ENCODE measurements at regions not wholly inside any gene's neighbourhood (a gene's known extent, or its start where the extent isn't known, plus 50 kb on each side); places are given as distances from the start of the nearest gene placed in this dataset.

- H3K4me1 ChIP-seq (ENCODE audit: insufficient read depth, low read length), result no peaks in the 10 kb centered on the region
- no peaks in the 10 kb centered on the region for H3K9me3 ChIP-seq (ENCODE audit: insufficient read depth, low read depth, low read length)
- H3K36me3 ChIP-seq (ENCODE audit: insufficient read depth, low read length), result no peaks in the 10 kb centered on the region
- no peak overlapping the region for H3K27ac ChIP-seq (ENCODE audit: low read depth, low read length)
- no peak overlapping the region for H2AFZ ChIP-seq (ENCODE audit: low read depth, low read length)
- no peaks in the 10 kb centered on the region for H3K79me2 ChIP-seq (ENCODE audit: insufficient read depth, low read length)
- H3K4me3 ChIP-seq (ENCODE audit: insufficient read depth, low read depth, low read length), result no peak overlapping the region
- DNase-seq (ENCODE audit: low read depth) (no peak), FAIRE-seq (no peak)
- no peak overlapping the region for H3K9ac ChIP-seq (ENCODE audit: low read length)
- H3K36me3 Mint-ChIP-seq (ENCODE audit: low read depth, unreplicated experiment), result no peaks in the 10 kb centered on the region
- no peak overlapping the region for H3K4me2 ChIP-seq (ENCODE audit: low read length)
- TF ChIP-seq EZH2 (IDR thresholded peaks at IDR 0.05; ENCODE audit: insufficient read depth, low read length), result no peak
- TF ChIP-seq CTCF (IDR thresholded peaks at IDR 0.05; ENCODE audit: insufficient read depth, low read depth, low read length), result no peak
- H3K4me1 Mint-ChIP-seq (ENCODE audit: low read depth, unreplicated experiment), result no peaks in the 10 kb centered on the region
- H3K27me3 Mint-ChIP-seq (ENCODE audit: low read depth, unreplicated experiment), result no peaks in the 10 kb centered on the region
- no peaks in the 10 kb centered on the region for H3K9me3 Mint-ChIP-seq (ENCODE audit: unreplicated experiment)
- no peak overlapping the region for H3K4me3 Mint-ChIP-seq (ENCODE audit: unreplicated experiment)
- no peaks in the 10 kb centered on the region for H4K20me1 ChIP-seq (ENCODE audit: insufficient read depth, low read length)
- no peaks in the 10 kb centered on the region for H3K27me3 ChIP-seq (ENCODE audit: insufficient read depth, low read length)
- H3K27ac Mint-ChIP-seq (ENCODE audit: unreplicated experiment), result no peak overlapping the region
Observed at GRCh38 chr18:39434223-39434920, 1868.8 kb upstream of the CELF4 start.

- TF ChIP-seq CTCF (IDR thresholded peaks at IDR 0.05; ENCODE audit: insufficient read depth, low read depth, low read length) (no peak), EZH2 (IDR thresholded peaks at IDR 0.05; ENCODE audit: insufficient read depth, low read length) (no peak)
- DNase-seq (ENCODE audit: low read depth) (no peak), FAIRE-seq (no peak)
- Mint-ChIP-seq H3K36me3 (ENCODE audit: low read depth, unreplicated experiment) (no peaks in the 10 kb centered on the region), H3K9me3 (ENCODE audit: unreplicated experiment) (no peaks in the 10 kb centered on the region), H3K4me3 (ENCODE audit: unreplicated experiment) (no peak overlapping the region), H3K27me3 (ENCODE audit: low read depth, unreplicated experiment) (no peaks in the 10 kb centered on the region), H3K27ac (ENCODE audit: unreplicated experiment) (no peak overlapping the region), H3K4me1 (ENCODE audit: low read depth, unreplicated experiment) (no peaks in the 10 kb centered on the region)
- Histone ChIP-seq H3K36me3 (ENCODE audit: insufficient read depth, low read length) (no peaks in the 10 kb centered on the region), H4K20me1 (ENCODE audit: insufficient read depth, low read length) (no peaks in the 10 kb centered on the region), H3K9me3 (ENCODE audit: insufficient read depth, low read depth, low read length) (no peaks in the 10 kb centered on the region), H3K4me2 (ENCODE audit: low read length) (no peak overlapping the region), H3K27ac (ENCODE audit: low read depth, low read length) (no peak overlapping the region), H3K9ac (ENCODE audit: low read length) (no peak overlapping the region), H3K4me3 (ENCODE audit: insufficient read depth, low read depth, low read length) (no peak overlapping the region), H3K27me3 (ENCODE audit: insufficient read depth, low read length) (no peaks in the 10 kb centered on the region), H3K79me2 (ENCODE audit: insufficient read depth, low read length) (no peaks in the 10 kb centered on the region), H2AFZ (ENCODE audit: low read depth, low read length) (no peak overlapping the region), H3K4me1 (ENCODE audit: insufficient read depth, low read length) (no peaks in the 10 kb centered on the region)
Observed at GRCh38 chr18:39425172-39425850, 1859.7 kb upstream of the CELF4 start.

- Mint-ChIP-seq H3K27me3 (ENCODE audit: low read depth, unreplicated experiment) (no peaks in the 10 kb centered on the region), H3K4me1 (ENCODE audit: low read depth, unreplicated experiment) (no peaks in the 10 kb centered on the region), H3K36me3 (ENCODE audit: low read depth, unreplicated experiment) (no peaks in the 10 kb centered on the region), H3K9me3 (ENCODE audit: unreplicated experiment) (no peaks in the 10 kb centered on the region), H3K27ac (ENCODE audit: unreplicated experiment) (no peak overlapping the region), H3K4me3 (ENCODE audit: unreplicated experiment) (no peak overlapping the region)
- Histone ChIP-seq H3K4me2 (ENCODE audit: low read length) (no peak overlapping the region), H4K20me1 (ENCODE audit: insufficient read depth, low read length) (no peaks in the 10 kb centered on the region), H2AFZ (ENCODE audit: low read depth, low read length) (no peak overlapping the region), H3K4me3 (ENCODE audit: insufficient read depth, low read depth, low read length) (no peak overlapping the region), H3K9me3 (ENCODE audit: insufficient read depth, low read depth, low read length) (no peaks in the 10 kb centered on the region), H3K27me3 (ENCODE audit: insufficient read depth, low read length) (no peaks in the 10 kb centered on the region), H3K9ac (ENCODE audit: low read length) (no peak overlapping the region), H3K79me2 (ENCODE audit: insufficient read depth, low read length) (no peaks in the 10 kb centered on the region), H3K27ac (ENCODE audit: low read depth, low read length) (no peak overlapping the region), H3K36me3 (ENCODE audit: insufficient read depth, low read length) (no peaks in the 10 kb centered on the region), H3K4me1 (ENCODE audit: insufficient read depth, low read length) (no peaks in the 10 kb centered on the region)
- DNase-seq (ENCODE audit: low read depth) (no peak), FAIRE-seq (no peak)
- no peak for TF ChIP-seq EZH2 (IDR thresholded peaks at IDR 0.05; ENCODE audit: insufficient read depth, low read length)
- no peak for TF ChIP-seq CTCF (IDR thresholded peaks at IDR 0.05; ENCODE audit: insufficient read depth, low read depth, low read length)
Observed at GRCh38 chr18:39424261-39424660, 1858.7 kb upstream of the CELF4 start.
